Embryonic facial prominence (tissue), 1 donor: ENCODE measurements at regions not wholly inside any gene's neighbourhood (a gene's known extent, or its start where the extent isn't known, plus 50 kb on each side); places are given as distances from the start of the nearest gene placed in this dataset.

ENCODE experiments used
- DNase-seq: peaks from one replicate; pipeline ENCODE4 v3.0.0-alpha.2; 2016; ENCODE audit errors: extremely low spot score

GRCh38 chrX:109842611-109843010 lies 109.6 kb upstream of the ACSL4 start:
- DNase-seq, result no peak

- DNase-seq, result no peak
Observed at GRCh38 chrX:109843963-109844751, 111.1 kb upstream of the ACSL4 start.

- no peak for DNase-seq
Observed at GRCh38 chrX:109844986-109845385, 111.9 kb upstream of the ACSL4 start.

- no peak for DNase-seq
Observed at GRCh38 chrX:109845996-109846395, 112.9 kb upstream of the ACSL4 start.

- DNase-seq, result no peak
Observed at GRCh38 chrX:109847257-109848187, 114.5 kb upstream of the ACSL4 start.

GRCh38 chrX:109848461-109849050 lies 115.5 kb upstream of the ACSL4 start:
- no peak for DNase-seq

- no peak for DNase-seq
Observed at GRCh38 chrX:109854096-109854495, 121.0 kb upstream of the ACSL4 start.

GRCh38 chrX:109855501-109855900 lies 122.4 kb upstream of the ACSL4 start:
- no peak for DNase-seq

- peak; percentile 6 for DNase-seq
Observed at GRCh38 chrX:109856974-109857373, 123.9 kb upstream of the ACSL4 start.

GRCh38 chrX:109857584-109858228 lies 124.6 kb upstream of the ACSL4 start:
- DNase-seq, result no peak

GRCh38 chrX:109858602-109859341 lies 125.7 kb upstream of the ACSL4 start:
- DNase-seq, result no peak

GRCh38 chrX:109859651-109860050 lies 126.6 kb upstream of the ACSL4 start:
- DNase-seq, result no peak

GRCh38 chrX:109862433-109862832 lies 129.4 kb upstream of the ACSL4 start:
- no peak for DNase-seq

GRCh38 chrX:109863811-109864210 lies 130.8 kb upstream of the ACSL4 start:
- DNase-seq, result no peak

GRCh38 chrX:109871121-109871888 lies 131.6 kb upstream of the TMEM164 start:
- DNase-seq, result no peak

GRCh38 chrX:109872021-109872732 lies 130.7 kb upstream of the TMEM164 start:
- DNase-seq, result no peak

GRCh38 chrX:109873574-109873973 lies 129.3 kb upstream of the TMEM164 start:
- no peak for DNase-seq

- no peak for DNase-seq
Observed at GRCh38 chrX:109873983-109874382, 128.9 kb upstream of the TMEM164 start.

- no peak for DNase-seq
Observed at GRCh38 chrX:109874548-109874947, 128.4 kb upstream of the TMEM164 start.

- DNase-seq, result no peak
Observed at GRCh38 chrX:109875831-109876230, 127.1 kb upstream of the TMEM164 start.
